ENCODE measurements at regions not wholly inside any gene's neighbourhood (a gene's known extent, or its start where the extent isn't known, plus 50 kb on each side); places are given as distances from the start of the nearest gene placed in this dataset.

DNA sequence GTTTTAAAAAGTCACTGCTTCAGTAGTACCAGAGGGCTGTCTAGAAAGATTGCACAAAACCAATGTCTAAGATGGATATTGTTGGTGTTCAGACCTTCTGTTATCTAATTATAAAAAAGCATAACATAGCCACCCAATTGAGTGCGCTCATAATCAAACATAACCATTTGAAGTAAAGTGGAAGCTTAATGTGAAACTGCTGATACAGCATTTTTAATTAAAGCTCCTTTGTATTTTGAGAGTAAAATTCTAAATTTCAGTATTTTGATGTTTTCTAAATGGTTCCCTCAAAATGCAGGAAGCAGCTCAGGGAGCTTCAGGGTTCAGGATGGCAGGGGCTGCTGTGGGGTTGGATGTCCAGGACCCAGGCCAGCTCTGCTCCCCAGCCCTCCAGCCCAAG is 291.8 kb upstream of the ZFP64 start:
- TF ChIP-seq EZH2phosphoT487 (IDR thresholded peaks at IDR 0.05; ENCODE audit: low read length): no peak
- TF ChIP-seq, protein P1, sequence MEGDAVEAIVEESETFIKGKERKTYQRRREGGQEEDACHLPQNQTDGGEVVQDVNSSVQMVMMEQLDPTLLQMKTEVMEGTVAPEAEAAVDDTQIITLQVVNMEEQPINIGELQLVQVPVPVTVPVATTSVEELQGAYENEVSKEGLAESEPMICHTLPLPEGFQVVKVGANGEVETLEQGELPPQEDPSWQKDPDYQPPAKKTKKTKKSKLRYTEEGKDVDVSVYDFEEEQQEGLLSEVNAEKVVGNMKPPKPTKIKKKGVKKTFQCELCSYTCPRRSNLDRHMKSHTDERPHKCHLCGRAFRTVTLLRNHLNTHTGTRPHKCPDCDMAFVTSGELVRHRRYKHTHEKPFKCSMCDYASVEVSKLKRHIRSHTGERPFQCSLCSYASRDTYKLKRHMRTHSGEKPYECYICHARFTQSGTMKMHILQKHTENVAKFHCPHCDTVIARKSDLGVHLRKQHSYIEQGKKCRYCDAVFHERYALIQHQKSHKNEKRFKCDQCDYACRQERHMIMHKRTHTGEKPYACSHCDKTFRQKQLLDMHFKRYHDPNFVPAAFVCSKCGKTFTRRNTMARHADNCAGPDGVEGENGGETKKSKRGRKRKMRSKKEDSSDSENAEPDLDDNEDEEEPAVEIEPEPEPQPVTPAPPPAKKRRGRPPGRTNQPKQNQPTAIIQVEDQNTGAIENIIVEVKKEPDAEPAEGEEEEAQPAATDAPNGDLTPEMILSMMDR (IDR thresholded peaks at IDR 0.05; ENCODE audit: low read length): no peak
- no peak for TF ChIP-seq EZH2 (optimal IDR thresholded peaks at IDR 0.05; ENCODE audit: low read depth, low read length)

All from MM.1S (cell line).